Right ventricle myocardium superior (tissue), 1 donor: ENCODE measurements at regions not wholly inside any gene's neighbourhood (a gene's known extent, or its start where the extent isn't known, plus 50 kb on each side); places are given as distances from the start of the nearest gene placed in this dataset.
"Not testable (repeated sequence)": the region's sequence is repeated elsewhere in the genome, so short reads cannot be mapped to it uniquely, and the experiment has no call there.

Source experiments
- ATAC-seq: fragments of 200-7000 bp; cut with Tn5 transposase; one replicate; pipeline ENCODE4 v1.9.1; 2020; ENCODE audit warnings: mild to moderate bottlenecking; ENCODE audit not compliant: poor library complexity
- DNase-seq: peaks from one replicate; pipeline ENCODE4 v3.0.0-alpha.2; 2020
- intact Hi-C: fragments of 100-400 bp; cut with DNase I; formaldehyde crosslinking; loops from one replicate; pipeline ENCODE4 v1.11.2; 2022
- donor health status: DM: no; HTN: yes; CAD: no; lungs with severe emphysema.

DNA sequence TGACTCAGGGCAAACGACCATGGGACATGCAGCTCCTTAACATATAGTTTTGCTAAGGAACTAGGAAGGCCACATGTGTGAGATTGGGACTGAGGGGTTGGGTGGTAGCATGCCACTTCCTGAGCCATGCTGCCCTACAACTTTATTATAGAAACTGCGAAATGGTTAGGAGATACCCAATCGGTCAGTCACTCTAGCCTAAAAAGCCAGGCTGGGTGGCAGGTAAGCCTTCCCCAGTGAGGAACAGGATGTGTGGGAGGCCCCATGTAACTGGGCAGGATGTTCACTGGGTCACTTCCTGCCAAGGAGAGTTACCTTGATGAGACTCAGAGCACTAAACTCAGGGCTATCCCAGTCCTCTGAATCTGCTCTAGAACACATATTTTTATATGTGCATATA is 123.5 kb downstream of the MAP3K7 start:
- intact Hi-C loops: no loop called here
- no peak for DNase-seq
- no peak for ATAC-seq

DNA sequence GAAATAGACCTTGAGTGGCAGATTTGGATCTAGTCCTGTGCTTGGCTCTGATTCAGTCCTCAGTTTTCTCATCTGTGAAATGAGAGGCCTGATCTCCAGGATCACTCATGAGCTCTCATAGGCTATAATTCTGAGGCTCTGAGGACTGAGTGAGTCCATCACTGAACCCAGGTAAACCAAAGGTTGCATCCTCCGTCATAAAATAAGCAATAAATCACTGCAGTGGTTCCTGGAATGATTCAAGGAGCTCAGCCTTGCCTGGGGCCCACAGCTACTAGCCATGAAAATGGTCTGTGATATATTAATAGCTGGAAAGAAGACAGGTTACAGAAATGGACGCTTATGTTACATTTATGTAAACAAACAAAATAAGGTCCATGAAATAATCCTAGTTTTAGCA is 124.8 kb downstream of the MAP3K7 start:
- ATAC-seq (no peak), DNase-seq (no peak)
- intact Hi-C loops: no loop called here

DNA sequence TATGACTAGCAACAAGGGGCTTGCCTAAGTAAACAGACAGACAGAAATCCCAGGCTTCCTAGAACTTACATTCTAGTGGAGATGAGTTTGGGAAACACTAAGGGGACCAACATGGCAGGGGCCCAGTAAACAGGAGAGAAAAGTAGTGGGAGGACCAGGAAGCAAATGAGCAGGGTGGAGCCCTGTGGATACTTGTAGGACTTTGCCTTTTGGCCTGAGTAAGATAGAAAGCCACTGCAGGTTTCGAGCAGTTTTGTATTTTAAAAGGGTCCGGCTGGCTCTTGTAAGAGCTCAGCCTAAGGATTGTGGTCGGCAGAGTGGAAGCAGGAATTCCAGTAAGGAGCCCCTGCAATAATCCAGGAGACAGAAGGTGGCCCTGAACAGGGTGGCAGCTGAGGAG is 125.5 kb downstream of the MAP3K7 start:
- ATAC-seq: no peak
- DNase-seq: no peak
- intact Hi-C loops: no loop called here

DNA sequence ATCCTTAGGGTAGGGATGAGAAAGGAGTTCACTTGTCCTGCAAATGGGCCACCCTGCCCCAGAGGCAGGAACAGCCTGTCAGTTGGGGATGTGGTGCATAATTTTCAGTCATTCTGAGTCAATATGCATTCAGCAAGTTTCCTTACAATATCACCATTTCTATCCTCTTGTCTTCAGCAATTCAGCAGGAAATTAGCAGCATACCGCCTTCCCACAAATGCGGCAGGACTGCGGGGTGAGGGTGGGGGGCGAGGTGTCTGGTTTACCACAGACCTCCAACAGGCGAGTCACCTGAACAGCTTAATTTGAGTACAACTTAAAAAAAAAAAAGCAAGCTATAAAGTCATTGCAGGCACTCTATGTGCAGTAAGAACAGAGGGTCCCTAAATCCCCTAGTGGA is 126.8 kb downstream of the MAP3K7 start:
- ATAC-seq (no peak), DNase-seq (no peak)
- intact Hi-C loops: no loop called here

- ATAC-seq (no peak), DNase-seq (no peak)
- intact Hi-C loops: no loop called here
These were observed 127.6 kb downstream of the MAP3K7 start for GRCh38 chr6:90459225-90459758.

- intact Hi-C loops: no loop called here
- peak; percentile 27 for ATAC-seq
These were observed 128.3 kb downstream of the MAP3K7 start for GRCh38 chr6:90458353-90459224.

GRCh38 chr6:90457867-90458259 is 129.0 kb downstream of the MAP3K7 start:
- DNase-seq (no peak), ATAC-seq (no peak)
- intact Hi-C loops: no loop called here

More at GRCh38 chr6:90458353-90459224, 128.3 kb downstream of the MAP3K7 start:
- no peak for DNase-seq

GRCh38 chr6:90456997-90457866 is 129.6 kb downstream of the MAP3K7 start:
- intact Hi-C loops, DNase-seq, ATAC-seq: not testable (repeated sequence)

GRCh38 chr6:90456001-90456400 is 130.9 kb downstream of the MAP3K7 start:
- intact Hi-C loops: no loop called here
- ATAC-seq: no peak

GRCh38 chr6:90454836-90455427 is 131.9 kb downstream of the MAP3K7 start:
- no peak for DNase-seq
- ATAC-seq: no peak
- intact Hi-C loops: no loop called here

More at GRCh38 chr6:90456001-90456400, 130.9 kb downstream of the MAP3K7 start:
- DNase-seq: no peak

- intact Hi-C loops: no loop called here
- ATAC-seq: no peak
- no peak for DNase-seq
These were observed 136.5 kb downstream of the MAP3K7 start for GRCh38 chr6:90450268-90450953.

DNA sequence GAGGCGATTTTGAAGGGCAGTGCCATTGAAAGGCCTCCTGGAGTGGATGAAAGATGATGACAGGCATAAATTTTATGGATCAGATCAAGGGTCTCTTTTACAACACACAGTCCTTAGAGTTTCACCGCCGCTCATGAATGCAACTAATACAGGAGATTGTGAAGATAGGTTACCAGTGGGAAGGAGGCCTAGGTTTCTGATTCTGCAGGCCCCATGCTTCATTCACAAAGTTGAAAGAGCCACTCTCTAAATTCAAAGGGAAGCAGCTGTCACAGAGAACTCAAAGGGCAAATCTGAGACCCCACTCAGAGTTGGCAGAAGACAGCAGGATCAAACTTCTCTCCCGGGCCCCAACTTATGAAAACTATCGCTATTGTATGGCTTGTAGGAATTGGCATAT is 137.6 kb downstream of the MAP3K7 start:
- no peak for ATAC-seq
- DNase-seq: no peak
- intact Hi-C loops: no loop called here

GRCh38 chr6:90448836-90449235 is 138.0 kb downstream of the MAP3K7 start:
- no peak for DNase-seq
- ATAC-seq: no peak
- intact Hi-C loops: no loop called here

- no peak for ATAC-seq
- intact Hi-C loops: no loop called here
- no peak for DNase-seq
These were observed 140.7 kb downstream of the MAP3K7 start for GRCh38 chr6:90446164-90446563.

GRCh38 chr6:90445533-90446108 is 141.3 kb downstream of the MAP3K7 start:
- intact Hi-C loops: no loop called here
- no peak for DNase-seq
- ATAC-seq: no peak

DNA sequence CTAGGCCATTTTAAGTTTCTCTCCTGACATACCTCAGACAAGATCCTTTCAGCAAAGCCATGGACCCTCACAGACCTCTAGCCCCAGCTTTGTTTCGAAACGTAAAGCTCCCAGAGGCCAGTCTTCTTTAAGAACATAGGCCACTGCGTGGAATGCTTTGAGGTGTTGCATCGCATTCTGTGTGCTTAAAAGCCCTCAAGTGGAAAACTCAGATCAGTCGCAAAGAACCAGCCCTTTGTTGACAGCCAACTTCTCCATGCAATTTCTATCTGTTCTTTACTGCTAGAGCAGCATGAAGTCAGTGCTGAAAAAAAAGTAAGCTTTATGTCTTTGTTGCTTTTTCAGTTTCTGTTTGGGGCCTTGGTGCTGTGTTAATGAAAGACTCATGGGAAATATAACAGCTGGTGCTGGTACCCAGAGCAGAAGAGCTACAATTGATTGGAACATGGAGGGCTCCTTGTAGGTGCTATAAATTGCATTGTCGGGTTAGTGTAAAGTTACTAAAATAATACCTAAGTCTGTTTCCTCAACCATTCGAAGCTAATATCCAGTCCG is 142.6 kb downstream of the MAP3K7 start:
- intact Hi-C loops: no loop called here
- DNase-seq (no peak), ATAC-seq (no peak)

- ATAC-seq (no peak), DNase-seq (no peak)
- intact Hi-C loops: no loop called here
These were observed 144.5 kb downstream of the MAP3K7 start for GRCh38 chr6:90442366-90442765.
